CD4-positive, alpha-beta memory T cell (primary cell): ENCODE measurements at regions not wholly inside any gene's neighbourhood (a gene's known extent, or its start where the extent isn't known, plus 50 kb on each side); places are given as distances from the start of the nearest gene placed in this dataset.

ENCODE experiments used
- CTCF ChIA-PET: fragments of 350-600 bp; sonication (Branson Sonifier 250); formaldehyde crosslinking; loops from one replicate; lab custom pipeline; 2021; ENCODE audit warnings: inconsistent platforms; ENCODE audit not compliant: partially characterized antibody; lab: Charles Lee
- POLR2A ChIA-PET: fragments of 350-600 bp; sonication (Branson Sonifier 250); formaldehyde crosslinking; loops from one replicate; lab custom pipeline; 2021; ENCODE audit not compliant: partially characterized antibody; lab: Charles Lee
- DNase-seq, 5 donors: peaks; one replicate each; pipeline versions ENCODE4 v3.0.0 to v3.0.0-alpha.2; 2020 to 2022; ENCODE audit warnings: mixed read lengths in 1 of 5
- H3K27ac ChIP-seq: one replicate; pipeline ENCODE4 v1.7.0; 2013; ENCODE audit warnings: low read depth, low read length
- H3K27me3 ChIP-seq: 2 replicates; pipeline ENCODE4 v1.7.0; 2013; ENCODE audit warnings: mild to moderate bottlenecking, low read length, moderate library complexity; ENCODE audit not compliant: insufficient read depth
- H3K36me3 ChIP-seq: 2 replicates; pipeline ENCODE4 v1.7.0; 2013; ENCODE audit warnings: mild to moderate bottlenecking, low read length, moderate library complexity; ENCODE audit not compliant: insufficient read depth
- H3K4me1 ChIP-seq: 2 replicates; pipeline ENCODE4 v1.7.0; 2013; ENCODE audit warnings: mild to moderate bottlenecking, low read length, moderate library complexity; ENCODE audit not compliant: insufficient read depth
- H3K4me3 ChIP-seq, 2 donors: one replicate each; pipeline ENCODE4 v1.7.0; 2013; ENCODE audit warnings: low read length in 2 of 2, mild to moderate bottlenecking in 1 of 2
- H3K9me3 ChIP-seq, 2 donors: one replicate each; pipeline ENCODE4 v1.7.0; 2013; ENCODE audit warnings: low read length in 2 of 2, control low read depth in 1 of 2; ENCODE audit not compliant: control insufficient read depth in 1 of 2
- H3K27ac Mint-ChIP-seq, 7 donors: one replicate each; pipeline ENCODE4 v1.8.0; 2020 to 2021; ENCODE audit warnings: mixed read lengths in 7 of 7, mild to moderate bottlenecking in 6 of 7, inconsistent platforms in 3 of 7, moderate library complexity in 3 of 7
- H3K27me3 Mint-ChIP-seq, 2 donors: one replicate each; pipeline ENCODE4 v1.8.0; 2020 to 2021; ENCODE audit warnings: mixed read lengths in 2 of 2
- H3K36me3 Mint-ChIP-seq, 2 donors: one replicate each; pipeline ENCODE4 v1.8.0; 2020 to 2021; ENCODE audit warnings: mixed read lengths in 2 of 2, inconsistent platforms in 1 of 2, mild to moderate bottlenecking in 1 of 2
- H3K4me1 Mint-ChIP-seq, 4 donors: one replicate each; pipeline ENCODE4 v1.8.0; 2020 to 2021; ENCODE audit warnings: mixed read lengths in 4 of 4, mild to moderate bottlenecking in 1 of 4
- H3K4me3 Mint-ChIP-seq, 8 donors: one replicate each; pipeline ENCODE4 v1.8.0; 2020 to 2021; ENCODE audit warnings: mixed read lengths in 8 of 8, mild to moderate bottlenecking in 7 of 8, moderate library complexity in 6 of 8, inconsistent platforms in 3 of 8
- H3K9me3 Mint-ChIP-seq, 8 donors: one replicate each; pipeline ENCODE4 v1.8.0; 2020 to 2021; ENCODE audit warnings: mixed read lengths in 8 of 8, mild to moderate bottlenecking in 5 of 8, inconsistent platforms in 3 of 8, moderate library complexity in 1 of 8
- intact Hi-C: fragments of 100-400 bp; cut with micrococcal nuclease; formaldehyde crosslinking; loops from one replicate; pipeline ENCODE4 v1.15.1; 2023

GRCh38 chr3:107035176-107035575 is 342.1 kb upstream of the CCDC54 start:
- H3K4me1 Mint-ChIP-seq, result no peaks in the 10 kb centered on the region
- H3K27ac ChIP-seq, result no peak overlapping the region
- POLR2A ChIA-PET, result no interaction called here
- DNase-seq, result no peak
- H3K9me3 ChIP-seq, result no peaks in the 10 kb centered on the region
- H3K27me3 ChIP-seq, result no peaks in the 10 kb centered on the region
- intact Hi-C loops, result no loop called here
- peaks cover 2 to 3% of the 10 kb centered on the region in 2 donors for H3K27me3 Mint-ChIP-seq
- H3K9me3 Mint-ChIP-seq, result peaks cover 0 to 18% (median 8%) of the 10 kb centered on the region in 8 donors
- CTCF ChIA-PET, result no interaction called here
- no peaks in the 10 kb centered on the region for H3K36me3 Mint-ChIP-seq
- no peaks in the 10 kb centered on the region for H3K4me1 ChIP-seq
- H3K4me3 Mint-ChIP-seq, result no peak overlapping the region
- H3K27ac Mint-ChIP-seq, result no peak overlapping the region
- H3K4me3 ChIP-seq, result no peak overlapping the region
- H3K36me3 ChIP-seq, result no peaks in the 10 kb centered on the region

GRCh38 chr3:107044677-107045076 is 332.6 kb upstream of the CCDC54 start:
- no peaks in the 10 kb centered on the region for H3K27me3 ChIP-seq
- no peaks in the 10 kb centered on the region for H3K27me3 Mint-ChIP-seq
- no peak overlapping the region for H3K27ac ChIP-seq
- ChIA-PET CTCF (no interaction called here), POLR2A (no interaction called here)
- no peak overlapping the region for H3K27ac Mint-ChIP-seq
- H3K4me1 Mint-ChIP-seq, result no peaks in the 10 kb centered on the region
- peaks cover 0 to 13% (median 2%) of the 10 kb centered on the region in 8 donors for H3K9me3 Mint-ChIP-seq
- H3K36me3 Mint-ChIP-seq, result no peaks in the 10 kb centered on the region
- no peaks in the 10 kb centered on the region for H3K9me3 ChIP-seq
- no peak overlapping the region for H3K4me3 ChIP-seq
- intact Hi-C loops, result no loop called here
- DNase-seq, result no peak
- H3K4me3 Mint-ChIP-seq, result no peak overlapping the region
- no peaks in the 10 kb centered on the region for H3K4me1 ChIP-seq
- no peaks in the 10 kb centered on the region for H3K36me3 ChIP-seq

GRCh38 chr3:107045791-107046190 is 331.4 kb upstream of the CCDC54 start:
- Mint-ChIP-seq H3K27me3 (no peaks in the 10 kb centered on the region), H3K9me3 (peaks cover 0 to 6% (median under 1%) of the 10 kb centered on the region in 8 donors), H3K4me1 (no peaks in the 10 kb centered on the region), H3K36me3 (no peaks in the 10 kb centered on the region), H3K27ac (no peak overlapping the region), H3K4me3 (no peak overlapping the region)
- DNase-seq, result no peak
- Histone ChIP-seq H3K4me1 (no peaks in the 10 kb centered on the region), H3K36me3 (no peaks in the 10 kb centered on the region), H3K27ac (no peak overlapping the region), H3K4me3 (no peak overlapping the region), H3K27me3 (no peaks in the 10 kb centered on the region), H3K9me3 (no peaks in the 10 kb centered on the region)
- CTCF ChIA-PET, result no interaction called here
- intact Hi-C loops, result no loop called here
- POLR2A ChIA-PET, result no interaction called here

- peaks cover 5% of the 10 kb centered on the region in 2 donors for H3K27me3 Mint-ChIP-seq
- Histone ChIP-seq H3K27me3 (no peaks in the 10 kb centered on the region), H3K27ac (no peak overlapping the region), H3K4me3 (no peak overlapping the region), H3K9me3 (no peaks in the 10 kb centered on the region), H3K4me1 (no peaks in the 10 kb centered on the region), H3K36me3 (no peaks in the 10 kb centered on the region)
- H3K4me3 Mint-ChIP-seq, result no peak overlapping the region
- no peaks in the 10 kb centered on the region for H3K4me1 Mint-ChIP-seq
- ChIA-PET POLR2A (no interaction called here), CTCF (no interaction called here)
- no peak for DNase-seq
- no peaks in the 10 kb centered on the region for H3K36me3 Mint-ChIP-seq
- H3K9me3 Mint-ChIP-seq, result no peaks in the 10 kb centered on the region
- no peak overlapping the region for H3K27ac Mint-ChIP-seq
- intact Hi-C loops, result no loop called here
Measured at GRCh38 chr3:107055181-107055942, 321.9 kb upstream of the CCDC54 start.

GRCh38 chr3:107061466-107061865 is 315.8 kb upstream of the CCDC54 start:
- POLR2A ChIA-PET, result no interaction called here
- Mint-ChIP-seq H3K27ac (no peak overlapping the region), H3K36me3 (no peaks in the 10 kb centered on the region), H3K9me3 (no peaks in the 10 kb centered on the region), H3K4me1 (peaks cover 6 to 11% (median 8%) of the 10 kb centered on the region in 4 donors), H3K27me3 (peaks cover 5% of the 10 kb centered on the region in 2 donors), H3K4me3 (no peak overlapping the region)
- no peaks in the 10 kb centered on the region for H3K36me3 ChIP-seq
- H3K4me3 ChIP-seq, result no peak overlapping the region
- H3K4me1 ChIP-seq, result peaks cover 3% of the 10 kb centered on the region
- H3K9me3 ChIP-seq, result no peaks in the 10 kb centered on the region
- CTCF ChIA-PET, result no interaction called here
- H3K27ac ChIP-seq, result no peak overlapping the region
- intact Hi-C loops, result loop anchor here (5.0 kb wide), 2 partner anchors 1374 to 1544 kb away; no protein-coding TSS in a partner anchor
- no peaks in the 10 kb centered on the region for H3K27me3 ChIP-seq
- no peak for DNase-seq

GRCh38 chr3:107062310-107062709 is 314.9 kb upstream of the CCDC54 start:
- Mint-ChIP-seq H3K36me3 (no peaks in the 10 kb centered on the region), H3K27me3 (peaks cover under 1 to 4% of the 10 kb centered on the region in 2 donors), H3K4me3 (no peak overlapping the region), H3K27ac (no peak overlapping the region), H3K4me1 (peaks cover 6 to 11% (median 8%) of the 10 kb centered on the region in 4 donors), H3K9me3 (no peaks in the 10 kb centered on the region)
- ChIA-PET CTCF (interaction anchor here (1.3 kb wide), 1 partner anchor 9 kb away, joined by 3 read pairs; no protein-coding TSS in a partner anchor), POLR2A (no interaction called here)
- H3K27ac ChIP-seq, result no peak overlapping the region
- no peak overlapping the region for H3K4me3 ChIP-seq
- H3K4me1 ChIP-seq, result peaks cover 3% of the 10 kb centered on the region
- H3K36me3 ChIP-seq, result no peaks in the 10 kb centered on the region
- DNase-seq, result no peak
- intact Hi-C loops, result loop anchor here (5.0 kb wide), 2 partner anchors 1375 to 1545 kb away; no protein-coding TSS in a partner anchor
- no peaks in the 10 kb centered on the region for H3K9me3 ChIP-seq
- H3K27me3 ChIP-seq, result no peaks in the 10 kb centered on the region

- H3K27me3 Mint-ChIP-seq, result no peaks in the 10 kb centered on the region
- H3K4me3 Mint-ChIP-seq, result no peak overlapping the region
- H3K4me1 Mint-ChIP-seq, result peaks cover 6 to 11% (median 8%) of the 10 kb centered on the region in 4 donors
- ChIA-PET POLR2A (no interaction called here), CTCF (interaction anchor here (1.3 kb wide), 1 partner anchor 9 kb away, joined by 3 read pairs; no protein-coding TSS in a partner anchor)
- no peak for DNase-seq
- Histone ChIP-seq H3K27ac (no peak overlapping the region), H3K4me3 (no peak overlapping the region), H3K4me1 (peaks cover 3% of the 10 kb centered on the region), H3K27me3 (no peaks in the 10 kb centered on the region), H3K36me3 (no peaks in the 10 kb centered on the region), H3K9me3 (no peaks in the 10 kb centered on the region)
- no peak overlapping the region for H3K27ac Mint-ChIP-seq
- intact Hi-C loops, result loop anchor here (5.0 kb wide), 2 partner anchors 1375 to 1545 kb away; no protein-coding TSS in a partner anchor
- H3K9me3 Mint-ChIP-seq, result no peaks in the 10 kb centered on the region
- H3K36me3 Mint-ChIP-seq, result no peaks in the 10 kb centered on the region
Measured at GRCh38 chr3:107062787-107063186, 314.5 kb upstream of the CCDC54 start.
